BLaER1 treated with 17β-estradiol and CSF1 and Interleukin-3, amounts not matched to agents 10 nM and 100 nM (cell line): ENCODE measurements at regions not wholly inside any gene's neighbourhood (a gene's known extent, or its start where the extent isn't known, plus 50 kb on each side); places are given as distances from the start of the nearest gene placed in this dataset.
"Not testable (repeated sequence)": the region's sequence is repeated elsewhere in the genome, so short reads cannot be mapped to it uniquely, and the experiment has no call there.

Experiments
- H3K27ac ChIP-seq, 11 experiments: shearing (Covaris generic); formaldehyde crosslinking; 2 replicates each; pipeline ENCODE4 v1.8.1; 2022
- H3K27me3 ChIP-seq, 11 experiments: shearing (Covaris generic); formaldehyde crosslinking; 2 replicates each; pipeline ENCODE4 v1.8.1; 2022
- H3K36me3 ChIP-seq, 11 experiments: shearing (Covaris generic); formaldehyde crosslinking; 2 replicates each; pipeline ENCODE4 v1.8.1; 2022
- H3K4me1 ChIP-seq, 10 experiments: shearing (Covaris generic); formaldehyde crosslinking; 2 replicates each; pipeline ENCODE4 v1.8.1; 2022
- H3K4me2 ChIP-seq, 11 experiments: shearing (Covaris generic); formaldehyde crosslinking; 2 replicates each; pipeline ENCODE4 v1.8.1; 2022
- H3K4me3 ChIP-seq, 10 experiments: shearing (Covaris generic); formaldehyde crosslinking; 2 replicates each; pipeline ENCODE4 v1.8.1; 2022
- H3K9ac ChIP-seq, 11 experiments: shearing (Covaris generic); formaldehyde crosslinking; 2 replicates each; pipeline ENCODE4 v1.8.1; 2022
- H3K9me3 ChIP-seq, 11 experiments: shearing (Covaris generic); formaldehyde crosslinking; replicated peaks in 1 of 11; 2 replicates each; pipeline ENCODE4 v1.8.1; 2022
- H4K20me1 ChIP-seq, 11 experiments: shearing (Covaris generic); formaldehyde crosslinking; 2 replicates each; pipeline ENCODE4 v1.8.1; 2022
- Cebpa-rat ChIP-seq, 11 experiments: shearing (Covaris generic); IDR thresholded peaks; 2 replicates each; pipeline ENCODE4 v1.8.1; 2022

GRCh38 chr9:78692871-78693270 lies 395.9 kb downstream of the PSAT1 start:
- H3K27me3 ChIP-seq, result no peaks in the 10 kb centered on the region
- H3K9ac ChIP-seq, result no peak overlapping the region
- no peaks in the 10 kb centered on the region for H3K36me3 ChIP-seq
- H3K4me3 ChIP-seq, result no peak overlapping the region
- H3K4me2 ChIP-seq, result peak overlapping the region in 6 of 11 experiments; percentile 31 to 59 (median 44); a peak in 10 of 22 replicates
- no peak overlapping the region for H3K27ac ChIP-seq
- H3K4me1 ChIP-seq, result peaks cover 14 to 31% (median 22%) of the 10 kb centered on the region in 10 experiments
- no peak for TF ChIP-seq Cebpa-rat (IDR thresholded peaks at IDR 0.05)
- H4K20me1 ChIP-seq, result no peaks in the 10 kb centered on the region
- peaks cover 0 to 9% (median 0%) of the 10 kb centered on the region in 11 experiments; a peak in 1 of 22 replicates for H3K9me3 ChIP-seq

GRCh38 chr9:78694974-78695373 lies 398.0 kb downstream of the PSAT1 start:
- no peaks in the 10 kb centered on the region for H3K36me3 ChIP-seq

GRCh38 chr9:78695519-78695918 lies 398.6 kb downstream of the PSAT1 start:
- H3K27ac ChIP-seq, result no peak overlapping the region
- no peak for TF ChIP-seq Cebpa-rat (IDR thresholded peaks at IDR 0.05)
- peak overlapping the region; percentile 19 to 70 (median 50); a peak in 21 of 22 replicates for H3K4me2 ChIP-seq
- no peaks in the 10 kb centered on the region for H4K20me1 ChIP-seq
- peaks cover 0 to 9% (median 0%) of the 10 kb centered on the region in 11 experiments; a peak in 1 of 22 replicates for H3K9me3 ChIP-seq
- H3K27me3 ChIP-seq, result no peaks in the 10 kb centered on the region; a peak in 1 of 22 replicates
- H3K36me3 ChIP-seq, result no peaks in the 10 kb centered on the region
- no peak overlapping the region for H3K4me3 ChIP-seq
- H3K9ac ChIP-seq, result no peak overlapping the region
- peaks cover 26 to 47% (median 33%) of the 10 kb centered on the region in 10 experiments for H3K4me1 ChIP-seq

More at GRCh38 chr9:78694974-78695373, 398.0 kb downstream of the PSAT1 start:
- Histone ChIP-seq H3K4me3 (no peak overlapping the region), H4K20me1 (no peaks in the 10 kb centered on the region), H3K4me1 (peaks cover 26 to 47% (median 33%) of the 10 kb centered on the region in 10 experiments), H3K27ac (no peak overlapping the region), H3K27me3 (no peaks in the 10 kb centered on the region), H3K9ac (no peak overlapping the region), H3K9me3 (peaks cover 0 to 9% (median 0%) of the 10 kb centered on the region in 11 experiments; a peak in 1 of 22 replicates), H3K4me2 (peak overlapping the region; percentile 19 to 70 (median 50); a peak in 21 of 22 replicates)
- TF ChIP-seq Cebpa-rat (IDR thresholded peaks at IDR 0.05), result no peak

GRCh38 chr9:78697618-78698017 lies 400.7 kb downstream of the PSAT1 start:
- TF ChIP-seq Cebpa-rat (IDR thresholded peaks at IDR 0.05), result no peak
- H4K20me1 ChIP-seq, result no peaks in the 10 kb centered on the region
- peak overlapping the region in 1 of 11 experiments; percentile 28; a peak in 2 of 22 replicates for H3K27ac ChIP-seq
- peaks cover 26 to 47% (median 32%) of the 10 kb centered on the region in 10 experiments for H3K4me1 ChIP-seq
- H3K27me3 ChIP-seq, result no peaks in the 10 kb centered on the region; a peak in 1 of 22 replicates
- H3K4me2 ChIP-seq, result peak overlapping the region in 5 of 11 experiments; percentile 50 to 65 (median 60); a peak in 8 of 22 replicates
- no peaks in the 10 kb centered on the region for H3K36me3 ChIP-seq
- no peak overlapping the region for H3K9ac ChIP-seq
- H3K9me3 ChIP-seq, result peaks cover 0 to 17% (median 6%) of the 10 kb centered on the region in 11 experiments; a peak in 9 of 22 replicates
- H3K4me3 ChIP-seq, result no peak overlapping the region

GRCh38 chr9:78698371-78698770 lies 401.4 kb downstream of the PSAT1 start:
- Histone ChIP-seq H3K9ac (no peak overlapping the region), H3K27ac (peak overlapping the region in 3 of 11 experiments; percentile 12 to 61 (median 28); a peak in 5 of 22 replicates), H3K27me3 (no peaks in the 10 kb centered on the region; a peak in 1 of 22 replicates), H3K4me1 (peaks cover 21 to 47% (median 25%) of the 10 kb centered on the region in 10 experiments), H4K20me1 (no peaks in the 10 kb centered on the region), H3K4me3 (no peak overlapping the region), H3K4me2 (peak overlapping the region; percentile 23 to 65 (median 50); a peak in 20 of 22 replicates), H3K36me3 (no peaks in the 10 kb centered on the region), H3K9me3 (peaks cover 5 to 25% (median 14%) of the 10 kb centered on the region in 11 experiments; a peak in 20 of 22 replicates)
- no peak for TF ChIP-seq Cebpa-rat (IDR thresholded peaks at IDR 0.05)

GRCh38 chr9:78699217-78699616 lies 402.3 kb downstream of the PSAT1 start:
- H3K27ac ChIP-seq, H3K4me3 ChIP-seq, H3K9ac ChIP-seq, H3K27me3 ChIP-seq, H4K20me1 ChIP-seq, H3K36me3 ChIP-seq: not testable (repeated sequence)
- Histone ChIP-seq H3K4me2 (peak overlapping the region in 4 of 11 experiments; percentile 50 to 65 (median 61); a peak in 6 of 22 replicates), H3K4me1 (peaks cover 21 to 47% (median 25%) of the 10 kb centered on the region in 10 experiments), H3K9me3 (peaks cover 6 to 33% (median 22%) of the 10 kb centered on the region in 11 experiments)

GRCh38 chr9:78704153-78704552 lies 407.2 kb downstream of the PSAT1 start:
- not testable (repeated sequence) for H3K4me3 ChIP-seq, H3K27me3 ChIP-seq, H3K27ac ChIP-seq, H3K9ac ChIP-seq, H3K36me3 ChIP-seq, H4K20me1 ChIP-seq, H3K4me2 ChIP-seq
- Histone ChIP-seq H3K9me3 (peaks cover 8 to 58% (median 49%) of the 10 kb centered on the region in 11 experiments), H3K4me1 (peaks cover 15 to 40% (median 32%) of the 10 kb centered on the region in 10 experiments)

- no peak for TF ChIP-seq Cebpa-rat (IDR thresholded peaks at IDR 0.05)
- peaks cover 25 to 83% (median 74%) of the 10 kb centered on the region in 11 experiments for H3K9me3 ChIP-seq
- peak overlapping the region; percentile 37 to 82 (median 66); a peak in 21 of 22 replicates for H3K4me2 ChIP-seq
- H3K4me3 ChIP-seq, result peak overlapping the region in 4 of 10 experiments; percentile 22 to 35 (median 30); a peak in 5 of 20 replicates
- H3K9ac ChIP-seq, result peak overlapping the region in 5 of 11 experiments; percentile 3 to 54 (median 22); a peak in 7 of 22 replicates
- H4K20me1 ChIP-seq, result no peaks in the 10 kb centered on the region
- no peaks in the 10 kb centered on the region for H3K27me3 ChIP-seq
- H3K36me3 ChIP-seq, result peaks cover 0 to 8% (median 0%) of the 10 kb centered on the region in 11 experiments; a peak in 5 of 22 replicates
- H3K27ac ChIP-seq, result peak overlapping the region in 9 of 11 experiments; percentile 20 to 76 (median 63); a peak in 14 of 22 replicates
- peaks cover 15 to 43% (median 32%) of the 10 kb centered on the region in 10 experiments for H3K4me1 ChIP-seq
Observed at GRCh38 chr9:78707080-78707479, 410.2 kb downstream of the PSAT1 start.

GRCh38 chr9:78707481-78707991 lies 410.6 kb downstream of the PSAT1 start:
- H3K9me3 ChIP-seq, result peaks cover 24 to 81% (median 71%) of the 10 kb centered on the region in 11 experiments
- peaks cover 0 to 8% (median 0%) of the 10 kb centered on the region in 11 experiments; a peak in 5 of 22 replicates for H3K36me3 ChIP-seq
- peak overlapping the region in 4 of 10 experiments; percentile 22 to 35 (median 30); a peak in 5 of 20 replicates for H3K4me3 ChIP-seq
- peak overlapping the region in 6 of 11 experiments; percentile 3 to 54 (median 22); a peak in 8 of 22 replicates for H3K9ac ChIP-seq
- TF ChIP-seq Cebpa-rat (IDR thresholded peaks at IDR 0.05), result no peak
- peak overlapping the region; percentile 27 to 76 (median 63); a peak in 21 of 22 replicates for H3K27ac ChIP-seq
- H3K4me1 ChIP-seq, result peaks cover 15 to 43% (median 32%) of the 10 kb centered on the region in 10 experiments
- H3K27me3 ChIP-seq, result no peaks in the 10 kb centered on the region
- no peaks in the 10 kb centered on the region for H4K20me1 ChIP-seq
- peak overlapping the region; percentile 37 to 82 (median 66); a peak in 20 of 22 replicates for H3K4me2 ChIP-seq
